Neural cell (in vitro differentiated cells): ENCODE measurements at regions not wholly inside any gene's neighbourhood (a gene's known extent, or its start where the extent isn't known, plus 50 kb on each side); places are given as distances from the start of the nearest gene placed in this dataset.

ENCODE experiments used
- H2AFZ ChIP-seq: fragments of 200-600, 300-800 bp; sonication (generic), shearing (Covaris generic); 2 replicates; pipeline ENCODE4 v1.6.0; 2014; ENCODE audit warnings: low read depth, mild to moderate bottlenecking, antibody characterized with exemption, low read length, moderate library complexity
- H3F3A ChIP-seq: fragments of 200-600 bp; shearing (Covaris generic); 2 replicates; pipeline ENCODE4 v1.6.1; 2016; ENCODE audit warnings: mild to moderate bottlenecking, moderate library complexity, mixed read lengths, antibody characterized with exemption, low read length; ENCODE audit not compliant: insufficient read depth, poor library complexity, severe bottlenecking
- H3K27ac ChIP-seq: fragments of 200-600, 300-800 bp; sonication (generic), shearing (Covaris generic); 2 replicates; pipeline ENCODE4 v1.5.1; 2014; ENCODE audit warnings: mild to moderate bottlenecking, low read length, moderate library complexity
- H3K27me3 ChIP-seq: fragments of 300-800, 200-600 bp; sonication (generic), shearing (Covaris generic); 2 replicates; pipeline ENCODE4 v1.6.0; 2014; ENCODE audit warnings: mild to moderate bottlenecking, low read depth, low read length, moderate library complexity; ENCODE audit not compliant: insufficient read depth
- H3K36me3 ChIP-seq: fragments of 300-800, 200-600 bp; sonication (generic), shearing (Covaris generic); 2 replicates; pipeline ENCODE4 v1.5.1; 2014; ENCODE audit warnings: mild to moderate bottlenecking, antibody characterized with exemption, low read length, moderate library complexity; ENCODE audit not compliant: insufficient read depth
- H3K4me2 ChIP-seq: fragments of 300-800, 200-600 bp; sonication (generic), shearing (Covaris generic); 2 replicates; pipeline ENCODE4 v1.6.0; 2014; ENCODE audit warnings: mild to moderate bottlenecking, low read length
- H3K4me3 ChIP-seq: fragments of 300-800, 200-600 bp; sonication (generic), shearing (Covaris generic); 2 replicates; pipeline ENCODE4 v1.5.1; 2014; ENCODE audit warnings: mild to moderate bottlenecking, low read length, moderate library complexity
- H3K79me2 ChIP-seq: fragments of 200-600 bp; shearing (Covaris generic); replicated peaks from 2 replicates; pipeline ENCODE4 v1.6.0; 2014; ENCODE audit warnings: mild to moderate bottlenecking, low read length, moderate library complexity; ENCODE audit not compliant: insufficient read depth
- H3K9ac ChIP-seq: fragments of 300-800, 200-600 bp; sonication (generic), shearing (Covaris generic); 2 replicates; pipeline ENCODE4 v1.6.1; 2016; ENCODE audit warnings: mild to moderate bottlenecking, low read length, mixed read lengths
- H3K9me2 ChIP-seq: fragments of 200-600 bp; shearing (Covaris generic); 2 replicates; pipeline ENCODE4 v1.6.1; 2016; ENCODE audit warnings: mild to moderate bottlenecking, low read length, mixed read lengths; ENCODE audit not compliant: insufficient read depth
- H3K9me3 ChIP-seq: fragments of 200-600, 300-800 bp; sonication (generic), shearing (Covaris generic); 2 replicates; pipeline ENCODE4 v1.6.1; 2016; ENCODE audit warnings: mild to moderate bottlenecking, mixed run types, low read length, moderate library complexity, mixed read lengths
- H4K20me1 ChIP-seq: fragments of 200-600 bp; shearing (Covaris generic); 2 replicates; pipeline ENCODE4 v1.6.1; 2016; ENCODE audit warnings: mild to moderate bottlenecking, mixed run types; ENCODE audit not compliant: insufficient read depth
- CTCF ChIP-seq: fragments of 450-650 bp; IDR thresholded peaks from 2 replicates; pipeline ENCODE4 v1.5.1; 2014; ENCODE audit warnings: antibody characterized with exemption, mild to moderate bottlenecking, moderate library complexity; ENCODE audit not compliant: poor library complexity, severe bottlenecking
- EP300 ChIP-seq: fragments of 450-650 bp; conservative IDR thresholded peaks from 2 replicates; pipeline ENCODE4 v1.6.1; 2014; ENCODE audit warnings: antibody characterized with exemption, mild to moderate bottlenecking, moderate library complexity; ENCODE audit not compliant: poor library complexity, severe bottlenecking
- EZH2 ChIP-seq: fragments of 200-600, 300-800 bp; shearing (Covaris generic), sonication (generic); IDR thresholded peaks from 2 replicates; pipeline ENCODE4 v1.6.1; 2014; ENCODE audit warnings: antibody characterized with exemption, low read length, borderline replicate concordance, mild to moderate bottlenecking; ENCODE audit not compliant: insufficient read depth, poor library complexity, severe bottlenecking
- MXI1 ChIP-seq: fragments of 450-650 bp; conservative IDR thresholded peaks from 2 replicates; pipeline ENCODE4 v1.6.1; 2014; ENCODE audit warnings: antibody characterized with exemption, mild to moderate bottlenecking; ENCODE audit not compliant: poor library complexity, severe bottlenecking
- POLR2AphosphoS5 ChIP-seq: IDR thresholded peaks from 2 replicates; pipeline ENCODE4 v1.6.1; 2012
- RAD21 ChIP-seq: fragments of 450-650 bp; conservative IDR thresholded peaks from 2 replicates; pipeline ENCODE4 v1.6.1; 2014; ENCODE audit warnings: antibody characterized with exemption, mild to moderate bottlenecking, moderate library complexity
- REST ChIP-seq: IDR thresholded peaks from 2 replicates; pipeline ENCODE4 v1.6.1; 2012; ENCODE audit warnings: borderline replicate concordance
- SMC3 ChIP-seq: fragments of 450-650 bp; conservative IDR thresholded peaks from 2 replicates; pipeline ENCODE4 v1.6.1; 2014; ENCODE audit warnings: antibody characterized with exemption, mild to moderate bottlenecking, moderate library complexity; ENCODE audit not compliant: poor library complexity
- TAF1 ChIP-seq: IDR thresholded peaks from 2 replicates; pipeline ENCODE4 v1.6.1; 2012; ENCODE audit warnings: low read depth

GRCh38 chr2:185278761-185279160 is 459.8 kb upstream of the FSIP2 start:
- no peak overlapping the region for H3K27ac ChIP-seq
- no peak overlapping the region for H3K4me2 ChIP-seq
- no peak overlapping the region for H3K9ac ChIP-seq
- H3K27me3 ChIP-seq, result no peaks in the 10 kb centered on the region
- no peaks in the 10 kb centered on the region for H3K9me2 ChIP-seq
- H3K36me3 ChIP-seq, result no peaks in the 10 kb centered on the region
- H4K20me1 ChIP-seq, result no peaks in the 10 kb centered on the region
- no peak overlapping the region for H2AFZ ChIP-seq
- no peaks in the 10 kb centered on the region for H3K79me2 ChIP-seq
- no peak overlapping the region for H3K4me3 ChIP-seq
- H3K9me3 ChIP-seq, result no peaks in the 10 kb centered on the region
- TF ChIP-seq EZH2 (no peak), REST (no peak), MXI1 (no peak), TAF1 (no peak), RAD21 (no peak), POLR2AphosphoS5 (no peak), SMC3 (no peak), EP300 (no peak), CTCF (no peak)
- H3F3A ChIP-seq, result no peaks in the 10 kb centered on the region

- no peak for TF ChIP-seq EZH2
- no peak for TF ChIP-seq REST
- no peak for TF ChIP-seq POLR2AphosphoS5
- TF ChIP-seq CTCF, result peak; percentile 66
- TF ChIP-seq SMC3, result peak; percentile 72
- TF ChIP-seq EP300, result no peak
- TF ChIP-seq TAF1, result no peak
- no peak for TF ChIP-seq MXI1
- TF ChIP-seq RAD21, result peak; percentile 68
- Histone ChIP-seq H3F3A (no peaks in the 10 kb centered on the region), H3K4me2 (no peak overlapping the region), H3K9me3 (no peaks in the 10 kb centered on the region), H3K79me2 (no peaks in the 10 kb centered on the region), H3K4me3 (no peak overlapping the region), H3K36me3 (no peaks in the 10 kb centered on the region), H3K9ac (no peak overlapping the region), H2AFZ (no peak overlapping the region), H4K20me1 (no peaks in the 10 kb centered on the region), H3K9me2 (no peaks in the 10 kb centered on the region), H3K27ac (no peak overlapping the region), H3K27me3 (no peaks in the 10 kb centered on the region)
Observed at GRCh38 chr2:185279999-185280398, 458.6 kb upstream of the FSIP2 start.
